CD4-positive, alpha-beta T cell (primary cell): ENCODE measurements at regions not wholly inside any gene's neighbourhood (a gene's known extent, or its start where the extent isn't known, plus 50 kb on each side); places are given as distances from the start of the nearest gene placed in this dataset.

Experiments
- ATAC-seq: fragments of 200-7000 bp; cut with Tn5 transposase; one replicate; pipeline ENCODE4 v1.10.0; 2022; ENCODE audit warnings: mild to moderate bottlenecking; ENCODE audit not compliant: poor library complexity
- CTCF ChIA-PET: fragments of 350-600 bp; sonication (Branson Sonifier 250); formaldehyde crosslinking; loops from one replicate; lab custom pipeline; 2021; ENCODE audit warnings: antibody characterized with exemption, inconsistent platforms; lab: Charles Lee
- POLR2A ChIA-PET: fragments of 350-600 bp; sonication (Branson Sonifier 250); formaldehyde crosslinking; loops from one replicate; lab custom pipeline; 2021; ENCODE audit warnings: antibody characterized with exemption, inconsistent platforms; lab: Charles Lee
- DNase-seq, 14 experiments: peaks; one replicate each; pipeline ENCODE4 v3.0.0-alpha.2; 2013 to 2020; ENCODE audit warnings: mixed read lengths in 2 of 14
- H3K27ac ChIP-seq, 2 donors: one replicate each; pipeline versions ENCODE4 v1.5.1 to v1.7.0; 2013; ENCODE audit warnings: low read length in 2 of 2, low read depth in 1 of 2, mild to moderate bottlenecking in 1 of 2
- H3K27me3 ChIP-seq, 2 experiments: 1 replicate in 1 of 2; 2 replicates in 1 of 2; pipeline versions ENCODE4 v1.6.1 to v1.7.0; 2013; ENCODE audit warnings: low read length in 2 of 2, control low read depth in 1 of 2, mild to moderate bottlenecking in 1 of 2, moderate library complexity in 1 of 2; ENCODE audit not compliant: insufficient read depth in 2 of 2, control insufficient read depth in 1 of 2
- H3K36me3 ChIP-seq: one replicate; pipeline ENCODE4 v1.6.1; 2013; ENCODE audit warnings: low read length, control low read depth; ENCODE audit not compliant: insufficient read depth
- H3K4me1 ChIP-seq: one replicate; pipeline ENCODE4 v1.6.1; 2013; ENCODE audit warnings: low read length, control low read depth; ENCODE audit not compliant: insufficient read depth
- H3K4me3 ChIP-seq: one replicate; pipeline ENCODE4 v1.5.1; 2013; ENCODE audit warnings: mild to moderate bottlenecking, low read length, moderate library complexity
- H3K9me3 ChIP-seq, 2 experiments: 1 replicate in 1 of 2; 2 replicates in 1 of 2; pipeline versions ENCODE4 v1.6.1 to v1.7.0; 2013; ENCODE audit warnings: low read length in 2 of 2, mild to moderate bottlenecking in 2 of 2, control low read depth in 1 of 2, moderate library complexity in 1 of 2; ENCODE audit not compliant: control insufficient read depth in 1 of 2, insufficient read depth in 1 of 2
- H3K27ac Mint-ChIP-seq: one replicate; pipeline ENCODE4 v1.8.0; 2020; ENCODE audit warnings: mixed read lengths
- H3K27me3 Mint-ChIP-seq: one replicate; pipeline ENCODE4 v1.8.0; 2021; ENCODE audit warnings: mixed read lengths
- H3K36me3 Mint-ChIP-seq: one replicate; pipeline ENCODE4 v1.8.0; 2021; ENCODE audit warnings: low read depth, mixed read lengths
- H3K4me1 Mint-ChIP-seq: one replicate; pipeline ENCODE4 v1.8.0; 2021; ENCODE audit warnings: low read depth, mixed read lengths
- H3K4me3 Mint-ChIP-seq: one replicate; pipeline ENCODE4 v1.8.0; 2020; ENCODE audit warnings: mild to moderate bottlenecking, mixed read lengths
- H3K9me3 Mint-ChIP-seq: one replicate; pipeline ENCODE4 v1.8.0; 2020; ENCODE audit warnings: mixed read lengths
- CTCF ChIP-seq: fragments of 200-600 bp; IDR thresholded peaks from one replicate; pipeline ENCODE4 v1.8.0; 2022; ENCODE audit warnings: antibody characterized with exemption, mild to moderate bottlenecking
- intact Hi-C, 2 experiments: fragments of 100-400 bp; cut with DNase I in 1 of 2; cut with micrococcal nuclease in 1 of 2; formaldehyde crosslinking; loops; one replicate each; pipeline versions ENCODE4 v1.15.1 to v1.9.0; 2023 to 2025; cut with DNase I, micrococcal nuclease

- no peak overlapping the region for H3K4me3 ChIP-seq
- ChIA-PET CTCF (no interaction called here), POLR2A (no interaction called here)
- H3K9me3 Mint-ChIP-seq, result no peaks in the 10 kb centered on the region
- ATAC-seq (no peak), DNase-seq (no peak)
- H3K27ac Mint-ChIP-seq, result no peak overlapping the region
- H3K27me3 ChIP-seq, result peaks cover 0 to 4% of the 10 kb centered on the region in 2 experiments
- no peaks in the 10 kb centered on the region for H3K4me1 Mint-ChIP-seq
- no peaks in the 10 kb centered on the region for H3K36me3 ChIP-seq
- intact Hi-C loops, result no loop called here
- H3K27me3 Mint-ChIP-seq, result no peaks in the 10 kb centered on the region
- no peak overlapping the region for H3K4me3 Mint-ChIP-seq
- no peak overlapping the region for H3K27ac ChIP-seq
- peaks cover 0 to 9% of the 10 kb centered on the region in 2 experiments for H3K9me3 ChIP-seq
- H3K36me3 Mint-ChIP-seq, result no peaks in the 10 kb centered on the region
- TF ChIP-seq CTCF, result no peak
- H3K4me1 ChIP-seq, result no peaks in the 10 kb centered on the region
These were observed 191.8 kb downstream of the GAS1 start for GRCh38 chr9:86755561-86755941.

- H3K4me1 ChIP-seq, result no peaks in the 10 kb centered on the region
- H3K4me3 ChIP-seq, result no peak overlapping the region
- ChIA-PET CTCF (no interaction called here), POLR2A (no interaction called here)
- no peaks in the 10 kb centered on the region for H3K36me3 Mint-ChIP-seq
- H3K9me3 Mint-ChIP-seq, result no peaks in the 10 kb centered on the region
- intact Hi-C loops, result no loop called here
- ATAC-seq, result no peak
- DNase-seq, result no peak
- H3K36me3 ChIP-seq, result no peaks in the 10 kb centered on the region
- H3K27me3 ChIP-seq, result peaks cover 0 to 4% of the 10 kb centered on the region in 2 experiments
- H3K9me3 ChIP-seq, result peaks cover 0 to 9% of the 10 kb centered on the region in 2 experiments
- no peak overlapping the region for H3K27ac Mint-ChIP-seq
- H3K27ac ChIP-seq, result no peak overlapping the region
- H3K4me1 Mint-ChIP-seq, result no peaks in the 10 kb centered on the region
- H3K27me3 Mint-ChIP-seq, result peaks cover 4% of the 10 kb centered on the region
- H3K4me3 Mint-ChIP-seq, result no peak overlapping the region
- TF ChIP-seq CTCF, result no peak
These were observed 192.4 kb downstream of the GAS1 start for GRCh38 chr9:86754581-86755560.

GRCh38 chr9:86753836-86754235 is 193.5 kb downstream of the GAS1 start:
- no peaks in the 10 kb centered on the region for H3K36me3 Mint-ChIP-seq
- POLR2A ChIA-PET, result no interaction called here
- ATAC-seq, result no peak
- CTCF ChIA-PET, result no interaction called here
- DNase-seq, result no peak
- Histone ChIP-seq H3K36me3 (no peaks in the 10 kb centered on the region), H3K27me3 (peaks cover 0 to 4% of the 10 kb centered on the region in 2 experiments), H3K4me1 (no peaks in the 10 kb centered on the region), H3K9me3 (peaks cover 0 to 9% of the 10 kb centered on the region in 2 experiments), H3K27ac (no peak overlapping the region), H3K4me3 (no peak overlapping the region)
- H3K4me1 Mint-ChIP-seq, result no peaks in the 10 kb centered on the region
- H3K9me3 Mint-ChIP-seq, result no peaks in the 10 kb centered on the region
- intact Hi-C loops, result no loop called here
- H3K27ac Mint-ChIP-seq, result no peak overlapping the region
- no peak for TF ChIP-seq CTCF
- H3K27me3 Mint-ChIP-seq, result peaks cover 6% of the 10 kb centered on the region
- no peak overlapping the region for H3K4me3 Mint-ChIP-seq
